GM12891 (cell line): ENCODE measurements at regions not wholly inside any gene's neighbourhood (a gene's known extent, or its start where the extent isn't known, plus 50 kb on each side); places are given as distances from the start of the nearest gene placed in this dataset.

Experiments
- PAX5 ChIP-seq: IDR thresholded peaks from 2 replicates; pipeline ENCODE4 v1.6.1; 2011; ENCODE audit warnings: low read length, moderate library complexity, mild to moderate bottlenecking; ENCODE audit not compliant: insufficient read depth, severe bottlenecking
- POLR2A ChIP-seq: IDR thresholded peaks from 2 replicates; pipeline ENCODE4 v1.6.1; 2011; ENCODE audit warnings: low read depth, low read length, control low read depth
- POLR2AphosphoS5 ChIP-seq: IDR thresholded peaks from 2 replicates; pipeline ENCODE4 v1.6.1; 2011; ENCODE audit warnings: low read depth, low read length, control low read depth
- TAF1 ChIP-seq: IDR thresholded peaks from 2 replicates; pipeline ENCODE4 v1.6.1; 2011; ENCODE audit warnings: low read depth, low read length, control low read depth

- TF ChIP-seq POLR2AphosphoS5 (no peak), POLR2A (no peak), TAF1 (no peak), PAX5 (no peak)
Measured at GRCh38 chr18:34075963-34076860, 148.5 kb downstream of the NOL4 start.
